UCSD-AML1 (cell line): ENCODE measurements at regions not wholly inside any gene's neighbourhood (a gene's known extent, or its start where the extent isn't known, plus 50 kb on each side); places are given as distances from the start of the nearest gene placed in this dataset.
"Not testable (repeated sequence)": the region's sequence is repeated elsewhere in the genome, so short reads cannot be mapped to it uniquely, and the experiment has no call there.

Experiments
- DNase-seq: peaks from one replicate; lab custom pipeline; 2025; ENCODE audit not compliant: unreplicated experiment; lab: John Stamatoyannopoulos, UW

- DNase-seq = no peak
Observed at GRCh38 chr12:125304029-125304428, 238.8 kb downstream of the AACS start.

GRCh38 chr12:125305231-125305630 lies 240.0 kb downstream of the AACS start:
- DNase-seq = no peak

GRCh38 chr12:125310461-125310860 lies 245.2 kb downstream of the AACS start:
- no peak for DNase-seq

- DNase-seq = no peak
Observed at GRCh38 chr12:125311050-125311449, 245.8 kb downstream of the AACS start.

- DNase-seq = no peak
Observed at GRCh38 chr12:125312471-125312870, 247.2 kb downstream of the AACS start.

GRCh38 chr12:125314051-125314755 lies 249.0 kb downstream of the AACS start:
- DNase-seq = peak; percentile 14

GRCh38 chr12:125315771-125316170 lies 250.5 kb downstream of the AACS start:
- DNase-seq = no peak

- no peak for DNase-seq
Observed at GRCh38 chr12:125320177-125320576, 254.9 kb downstream of the AACS start.

GRCh38 chr12:125324861-125325490 lies 259.7 kb downstream of the AACS start:
- no peak for DNase-seq

GRCh38 chr12:125329239-125330102 lies 264.2 kb downstream of the AACS start:
- no peak for DNase-seq

- peak; percentile 38 for DNase-seq
Observed at GRCh38 chr12:125330645-125331341, 265.6 kb downstream of the AACS start.

- no peak for DNase-seq
Observed at GRCh38 chr12:125331342-125332052, 266.3 kb downstream of the AACS start.

- no peak for DNase-seq
Observed at GRCh38 chr12:125332900-125333299, 267.7 kb downstream of the AACS start.

- DNase-seq = no peak
Observed at GRCh38 chr12:125336246-125336645, 271.0 kb downstream of the AACS start.

- DNase-seq = no peak
Observed at GRCh38 chr12:125340791-125341190, 275.6 kb downstream of the AACS start.

- DNase-seq = no peak
Observed at GRCh38 chr12:125341422-125341821, 276.2 kb downstream of the AACS start.

- DNase-seq = no peak
Observed at GRCh38 chr12:125343649-125344048, 278.4 kb downstream of the AACS start.

GRCh38 chr12:125346362-125346761 lies 281.1 kb downstream of the AACS start:
- DNase-seq = no peak

GRCh38 chr12:125351788-125352187 lies 286.6 kb downstream of the AACS start:
- DNase-seq = no peak

- not testable (repeated sequence) for DNase-seq
Observed at GRCh38 chr12:125353002-125353401, 287.8 kb downstream of the AACS start.

- no peak for DNase-seq
Observed at GRCh38 chr12:125353871-125354270, 288.6 kb downstream of the AACS start.
